ENCODE measurements at regions not wholly inside any gene's neighbourhood (a gene's known extent, or its start where the extent isn't known, plus 50 kb on each side); places are given as distances from the start of the nearest gene placed in this dataset.
"Not testable (repeated sequence)": the region's sequence is repeated elsewhere in the genome, so short reads cannot be mapped to it uniquely, and the experiment has no call there.

- no peaks in the 10 kb centered on the region for H3K36me3 ChIP-seq (ENCODE audit: control insufficient read depth in 3 of 3, insufficient read depth in 3 of 3, low read length in 3 of 3)
- H3K4me3 ChIP-seq (ENCODE audit: low read length in 3 of 3): no peak overlapping the region
- H3K27ac ChIP-seq (ENCODE audit: low read depth, low read length): no peak overlapping the region
- H3K4me1 ChIP-seq (ENCODE audit: control insufficient read depth in 3 of 3, insufficient read depth in 3 of 3, low read length in 3 of 3): no peaks in the 10 kb centered on the region
- no peaks in the 10 kb centered on the region for H3K9me3 ChIP-seq (ENCODE audit: control insufficient read depth in 3 of 3, low read length in 3 of 3)
- no peak overlapping the region for H3K9ac ChIP-seq (ENCODE audit: low read depth in 1 of 3, low read length in 3 of 3)
- no peaks in the 10 kb centered on the region for H3K27me3 ChIP-seq (ENCODE audit: control insufficient read depth in 3 of 3, insufficient read depth in 3 of 3, low read length in 3 of 3)
Measured at GRCh38 chr2:18055290-18055689, 176.8 kb downstream of the KCNS3 start.

- Histone ChIP-seq H3K4me3 (ENCODE audit: low read length in 3 of 3) (no peak overlapping the region), H3K27me3 (ENCODE audit: control insufficient read depth in 3 of 3, insufficient read depth in 3 of 3, low read length in 3 of 3) (no peaks in the 10 kb centered on the region), H3K9ac (ENCODE audit: low read depth in 1 of 3, low read length in 3 of 3) (no peak overlapping the region), H3K27ac (ENCODE audit: low read depth, low read length) (no peak overlapping the region), H3K36me3 (ENCODE audit: control insufficient read depth in 3 of 3, insufficient read depth in 3 of 3, low read length in 3 of 3) (no peaks in the 10 kb centered on the region), H3K4me1 (ENCODE audit: control insufficient read depth in 3 of 3, insufficient read depth in 3 of 3, low read length in 3 of 3) (peaks cover 19 to 35% (median 19%) of the 10 kb centered on the region in 3 donors), H3K9me3 (ENCODE audit: control insufficient read depth in 3 of 3, low read length in 3 of 3) (no peaks in the 10 kb centered on the region)
Measured at GRCh38 chr2:18050001-18050400, 171.5 kb downstream of the KCNS3 start.

GRCh38 chr2:18049325-18049724, 170.9 kb downstream of the KCNS3 start:
- no peaks in the 10 kb centered on the region for H3K36me3 ChIP-seq (ENCODE audit: control insufficient read depth in 3 of 3, insufficient read depth in 3 of 3, low read length in 3 of 3)
- no peak overlapping the region for H3K27ac ChIP-seq (ENCODE audit: low read depth, low read length)
- peaks cover 19 to 36% (median 19%) of the 10 kb centered on the region in 3 donors for H3K4me1 ChIP-seq (ENCODE audit: control insufficient read depth in 3 of 3, insufficient read depth in 3 of 3, low read length in 3 of 3)
- no peak overlapping the region for H3K9ac ChIP-seq (ENCODE audit: low read depth in 1 of 3, low read length in 3 of 3)
- H3K27me3 ChIP-seq (ENCODE audit: control insufficient read depth in 3 of 3, insufficient read depth in 3 of 3, low read length in 3 of 3): no peaks in the 10 kb centered on the region
- H3K4me3 ChIP-seq (ENCODE audit: low read length in 3 of 3): no peak overlapping the region
- no peaks in the 10 kb centered on the region for H3K9me3 ChIP-seq (ENCODE audit: control insufficient read depth in 3 of 3, low read length in 3 of 3)

GRCh38 chr2:18047896-18048657, 169.6 kb downstream of the KCNS3 start:
- Histone ChIP-seq H3K4me3 (ENCODE audit: low read length in 3 of 3) (peak overlapping the region; percentile 17 to 62 (median 26)), H3K27ac (ENCODE audit: low read depth, low read length) (peak overlapping the region; percentile 41)

GRCh38 chr2:18047213-18047611, 168.7 kb downstream of the KCNS3 start:
- H3K9me3 ChIP-seq (ENCODE audit: control insufficient read depth in 3 of 3, low read length in 3 of 3): no peaks in the 10 kb centered on the region
- H3K9ac ChIP-seq (ENCODE audit: low read depth in 1 of 3, low read length in 3 of 3): no peak overlapping the region
- H3K4me3 ChIP-seq (ENCODE audit: low read length in 3 of 3): peak overlapping the region in 2 of 3 donors; percentile 3 to 19
- no peaks in the 10 kb centered on the region for H3K36me3 ChIP-seq (ENCODE audit: control insufficient read depth in 3 of 3, insufficient read depth in 3 of 3, low read length in 3 of 3)
- H3K4me1 ChIP-seq (ENCODE audit: control insufficient read depth in 3 of 3, insufficient read depth in 3 of 3, low read length in 3 of 3): peaks cover 19 to 36% (median 19%) of the 10 kb centered on the region in 3 donors
- no peaks in the 10 kb centered on the region for H3K27me3 ChIP-seq (ENCODE audit: control insufficient read depth in 3 of 3, insufficient read depth in 3 of 3, low read length in 3 of 3)
- H3K27ac ChIP-seq (ENCODE audit: low read depth, low read length): peak overlapping the region; percentile 41

More at GRCh38 chr2:18047896-18048657, 169.6 kb downstream of the KCNS3 start:
- Histone ChIP-seq H3K36me3 (ENCODE audit: control insufficient read depth in 3 of 3, insufficient read depth in 3 of 3, low read length in 3 of 3) (no peaks in the 10 kb centered on the region), H3K9ac (ENCODE audit: low read depth in 1 of 3, low read length in 3 of 3) (no peak overlapping the region), H3K4me1 (ENCODE audit: control insufficient read depth in 3 of 3, insufficient read depth in 3 of 3, low read length in 3 of 3) (peaks cover 19 to 36% (median 19%) of the 10 kb centered on the region in 3 donors), H3K27me3 (ENCODE audit: control insufficient read depth in 3 of 3, insufficient read depth in 3 of 3, low read length in 3 of 3) (no peaks in the 10 kb centered on the region), H3K9me3 (ENCODE audit: control insufficient read depth in 3 of 3, low read length in 3 of 3) (no peaks in the 10 kb centered on the region)

- H3K36me3 ChIP-seq (ENCODE audit: control insufficient read depth in 3 of 3, insufficient read depth in 3 of 3, low read length in 3 of 3): no peaks in the 10 kb centered on the region
- peak overlapping the region; percentile 41 for H3K27ac ChIP-seq (ENCODE audit: low read depth, low read length)
- peak overlapping the region in 1 of 3 donors; percentile 19 for H3K4me3 ChIP-seq (ENCODE audit: low read length in 3 of 3)
- H3K27me3 ChIP-seq (ENCODE audit: control insufficient read depth in 3 of 3, insufficient read depth in 3 of 3, low read length in 3 of 3): no peaks in the 10 kb centered on the region
- H3K9me3 ChIP-seq (ENCODE audit: control insufficient read depth in 3 of 3, low read length in 3 of 3): no peaks in the 10 kb centered on the region
- peaks cover 19 to 36% (median 19%) of the 10 kb centered on the region in 3 donors for H3K4me1 ChIP-seq (ENCODE audit: control insufficient read depth in 3 of 3, insufficient read depth in 3 of 3, low read length in 3 of 3)
- H3K9ac ChIP-seq (ENCODE audit: low read depth in 1 of 3, low read length in 3 of 3): no peak overlapping the region
Measured at GRCh38 chr2:18046558-18047212, 168.2 kb downstream of the KCNS3 start.

- Histone ChIP-seq H3K36me3 (ENCODE audit: control insufficient read depth in 3 of 3, insufficient read depth in 3 of 3, low read length in 3 of 3) (no peaks in the 10 kb centered on the region), H3K27ac (ENCODE audit: low read depth, low read length) (peak overlapping the region; percentile 41), H3K9me3 (ENCODE audit: control insufficient read depth in 3 of 3, low read length in 3 of 3) (no peaks in the 10 kb centered on the region), H3K9ac (ENCODE audit: low read depth in 1 of 3, low read length in 3 of 3) (no peak overlapping the region), H3K4me3 (ENCODE audit: low read length in 3 of 3) (no peak overlapping the region), H3K27me3 (ENCODE audit: control insufficient read depth in 3 of 3, insufficient read depth in 3 of 3, low read length in 3 of 3) (no peaks in the 10 kb centered on the region), H3K4me1 (ENCODE audit: control insufficient read depth in 3 of 3, insufficient read depth in 3 of 3, low read length in 3 of 3) (peaks cover 19 to 36% (median 19%) of the 10 kb centered on the region in 3 donors)
Measured at GRCh38 chr2:18046017-18046416, 167.6 kb downstream of the KCNS3 start.

GRCh38 chr2:18045230-18045629, 166.8 kb downstream of the KCNS3 start:
- H3K36me3 ChIP-seq (ENCODE audit: control insufficient read depth in 3 of 3, insufficient read depth in 3 of 3, low read length in 3 of 3): no peaks in the 10 kb centered on the region
- H3K4me1 ChIP-seq (ENCODE audit: control insufficient read depth in 3 of 3, insufficient read depth in 3 of 3, low read length in 3 of 3): peaks cover 19 to 36% (median 19%) of the 10 kb centered on the region in 3 donors
- H3K27me3 ChIP-seq (ENCODE audit: control insufficient read depth in 3 of 3, insufficient read depth in 3 of 3, low read length in 3 of 3): no peaks in the 10 kb centered on the region
- H3K27ac ChIP-seq (ENCODE audit: low read depth, low read length): no peak overlapping the region
- H3K9ac ChIP-seq (ENCODE audit: low read depth in 1 of 3, low read length in 3 of 3): no peak overlapping the region
- H3K4me3 ChIP-seq (ENCODE audit: low read length in 3 of 3): no peak overlapping the region
- no peaks in the 10 kb centered on the region for H3K9me3 ChIP-seq (ENCODE audit: control insufficient read depth in 3 of 3, low read length in 3 of 3)

- not testable (repeated sequence) for H3K4me3 ChIP-seq (ENCODE audit: low read length in 3 of 3); H3K4me1 ChIP-seq (ENCODE audit: control insufficient read depth in 3 of 3, insufficient read depth in 3 of 3, low read length in 3 of 3); H3K27me3 ChIP-seq (ENCODE audit: control insufficient read depth in 3 of 3, insufficient read depth in 3 of 3, low read length in 3 of 3); H3K9me3 ChIP-seq (ENCODE audit: control insufficient read depth in 3 of 3, low read length in 3 of 3); H3K36me3 ChIP-seq (ENCODE audit: control insufficient read depth in 3 of 3, insufficient read depth in 3 of 3, low read length in 3 of 3); H3K27ac ChIP-seq (ENCODE audit: low read depth, low read length); H3K9ac ChIP-seq (ENCODE audit: low read depth in 1 of 3, low read length in 3 of 3)
Measured at GRCh38 chr2:18017381-18017780, 138.9 kb downstream of the KCNS3 start.

GRCh38 chr2:18009891-18010290, 131.4 kb downstream of the KCNS3 start:
- Histone ChIP-seq H3K27ac (ENCODE audit: low read depth, low read length) (no peak overlapping the region), H3K9ac (ENCODE audit: low read depth in 1 of 3, low read length in 3 of 3) (no peak overlapping the region)

More at GRCh38 chr2:18009891-18010290, 131.4 kb downstream of the KCNS3 start:
- no peak overlapping the region for H3K4me3 ChIP-seq (ENCODE audit: low read length in 3 of 3)
- no peaks in the 10 kb centered on the region for H3K9me3 ChIP-seq (ENCODE audit: control insufficient read depth in 3 of 3, low read length in 3 of 3)
- H3K36me3 ChIP-seq (ENCODE audit: control insufficient read depth in 3 of 3, insufficient read depth in 3 of 3, low read length in 3 of 3): no peaks in the 10 kb centered on the region
- H3K27me3 ChIP-seq (ENCODE audit: control insufficient read depth in 3 of 3, insufficient read depth in 3 of 3, low read length in 3 of 3): no peaks in the 10 kb centered on the region
- H3K4me1 ChIP-seq (ENCODE audit: control insufficient read depth in 3 of 3, insufficient read depth in 3 of 3, low read length in 3 of 3): no peaks in the 10 kb centered on the region

All from skeletal muscle tissue (tissue), 3 donors.